K562 (cell line): ENCODE measurements at regions not wholly inside any gene's neighbourhood (a gene's known extent, or its start where the extent isn't known, plus 50 kb on each side); places are given as distances from the start of the nearest gene placed in this dataset.
A peak's percentile ranks its signal among the peaks of the same experiment; 100 is the strongest.

Experiments
- ATAC-seq: fragments of 200-7000 bp; cut with Tn5 transposase; 3 replicates; pipeline ENCODE4 v1.9.1; 2020; ENCODE audit warnings: moderate library complexity
- BruUV-seq: library from RNA; stranded (reverse); fragments of 400-500 nt; replicated peaks from 2 replicates; lab custom pipeline; 2021; lab: Mats Ljungman, UMichigan
- CTCF ChIA-PET: fragments of 300-600 bp; formaldehyde crosslinking; extraction: SDS; loops from one replicate; lab custom pipeline; 2021; ENCODE audit warnings: low intra/inter-chr PET ratio; lab: Yijun Ruan, JAX
- POLR2A ChIA-PET: fragments of 300-600, 350-650 bp; sonication (Branson Sonifier 250); formaldehyde crosslinking; extraction: SDS; loops from one replicate; lab custom pipeline; 2021; ENCODE audit warnings: antibody characterized with exemption, inconsistent platforms; lab: Yijun Ruan, JAX
- DNase-seq, 4 experiments: peaks; one replicate each; pipeline versions ENCODE4 v3.0.0 to v3.0.0-alpha.2; 2011 to 2018; ENCODE audit warnings: low spot score in 3 of 4, mixed read lengths in 3 of 4; ENCODE audit errors: extremely low read depth in 1 of 4
- FAIRE-seq: peaks from 2 replicates; lab custom pipeline; 2011; peaks lifted over from hg19 to GRCh38; lab: Jason Lieb, UNC
- H2AFZ ChIP-seq: 2 replicates; pipeline ENCODE4 v1.6.0; 2011; ENCODE audit warnings: low read depth, low read length, control low read depth, inconsistent platforms
- H3K27ac ChIP-seq: fragments of 200-600 bp; 3 replicates; pipeline ENCODE4 v1.8.0; 2011; ENCODE audit warnings: low read depth, mild to moderate bottlenecking, control low read depth, inconsistent platforms, low read length, moderate library complexity, mixed read lengths; ENCODE audit errors: extremely low read depth
- H3K27me3 ChIP-seq, 2 experiments: fragments of 300-600 bp in 1 of 2; 2 replicates in 1 of 2; 3 replicates in 1 of 2; pipeline versions ENCODE4 v1.6.0 to v1.8.0; 2011; ENCODE audit warnings: inconsistent platforms in 2 of 2, low read length in 2 of 2, mild to moderate bottlenecking in 1 of 2, mixed read lengths in 1 of 2, moderate library complexity in 1 of 2; ENCODE audit not compliant: control insufficient read depth in 2 of 2, insufficient read depth in 2 of 2
- H3K36me3 ChIP-seq: fragments of 300-600 bp; 3 replicates; pipeline ENCODE4 v1.8.0; 2011; ENCODE audit warnings: mild to moderate bottlenecking, low read length, inconsistent platforms; ENCODE audit not compliant: control insufficient read depth, insufficient read depth
- H3K4me1 ChIP-seq, 2 experiments: fragments of 200-600 bp in 1 of 2; replicated peaks in 1 of 2; 2 replicates in 1 of 2; 3 replicates in 1 of 2; pipeline versions ENCODE4 v1.5.1 to v1.8.0; 2011; ENCODE audit warnings: inconsistent platforms in 2 of 2, low read length in 2 of 2, mild to moderate bottlenecking in 1 of 2, mixed read lengths in 1 of 2, moderate library complexity in 1 of 2; ENCODE audit not compliant: control insufficient read depth in 2 of 2, insufficient read depth in 2 of 2
- H3K4me2 ChIP-seq: 2 replicates; pipeline ENCODE4 v1.6.1; 2011; ENCODE audit warnings: low read length, control low read depth, inconsistent platforms, mixed read lengths; ENCODE audit not compliant: insufficient read depth
- H3K4me3 ChIP-seq: fragments of 200-600 bp; sonication (generic), shearing (Covaris generic); 2 replicates; pipeline ENCODE4 v1.5.1; 2016; ENCODE audit warnings: control low read depth, inconsistent platforms
- H3K79me2 ChIP-seq: fragments of 200-600 bp; 3 replicates; pipeline ENCODE4 v1.8.0; 2011; ENCODE audit warnings: low read length, inconsistent platforms; ENCODE audit not compliant: control insufficient read depth, insufficient read depth
- H3K9ac ChIP-seq, 2 experiments: 2 replicates each; pipeline versions ENCODE4 v1.6.0 to v1.6.1; 2011; ENCODE audit warnings: low read depth in 2 of 2, low read length in 2 of 2, control low read depth in 1 of 2, inconsistent platforms in 1 of 2, mild to moderate bottlenecking in 1 of 2, mixed read lengths in 1 of 2; ENCODE audit not compliant: insufficient read depth in 1 of 2
- H3K9me1 ChIP-seq: one replicate; pipeline ENCODE4 v1.6.0; 2011; ENCODE audit warnings: inconsistent platforms, mild to moderate bottlenecking, low read length, moderate library complexity; ENCODE audit not compliant: control insufficient read depth, insufficient read depth
- H3K9me3 ChIP-seq: replicated peaks from 2 replicates; pipeline ENCODE4 v1.5.1; 2011; ENCODE audit warnings: low read depth, low read length, inconsistent platforms; ENCODE audit not compliant: control insufficient read depth, insufficient read depth
- H4K20me1 ChIP-seq: replicated peaks from 2 replicates; pipeline ENCODE4 v1.6.1; 2011; ENCODE audit warnings: low read length, inconsistent platforms, mixed read lengths; ENCODE audit not compliant: control insufficient read depth, insufficient read depth
- KLF13 ChIP-seq: fragments of 450-650 bp; IDR thresholded peaks from 2 replicates; pipeline ENCODE4 v1.6.1; 2016; ENCODE audit warnings: missing genetic modification characterization, low read depth, mild to moderate bottlenecking, missing compliant biosample characterization, moderate library complexity, borderline replicate concordance
- NBN ChIP-seq: fragments of 450-650 bp; IDR thresholded peaks from 2 replicates; pipeline ENCODE4 v1.6.1; 2016; ENCODE audit warnings: low read depth, mild to moderate bottlenecking
- NELFE ChIP-seq: IDR thresholded peaks from 2 replicates; pipeline ENCODE4 v1.6.1; 2011; ENCODE audit warnings: mild to moderate bottlenecking; ENCODE audit not compliant: insufficient read depth, insufficient read length
- NFIC ChIP-seq: fragments of 450-650 bp; IDR thresholded peaks from 2 replicates; pipeline ENCODE4 v1.6.1; 2017; ENCODE audit warnings: mild to moderate bottlenecking, inconsistent platforms
- NFIX ChIP-seq: fragments of 250-450 bp; sonication (Bioruptor Pico); IDR thresholded peaks from 2 replicates; pipeline ENCODE4 v1.4.0; 2020; ENCODE audit warnings: low read depth, mild to moderate bottlenecking, moderate library complexity
- RCOR1 ChIP-seq, 2 experiments: IDR thresholded peaks; 2 replicates each; pipeline ENCODE4 v1.6.1; 2012; ENCODE audit warnings: low read depth in 2 of 2, low read length in 2 of 2, borderline replicate concordance in 1 of 2, improper control_type of control experiment in 1 of 2
- ZNF354B ChIP-seq: fragments of 250-450 bp; sonication (Bioruptor Pico); IDR thresholded peaks from 2 replicates; pipeline ENCODE4 v1.4.0; 2020
- ZNF766 ChIP-seq: fragments of 200-800 bp; sonication (Bioruptor generic); conservative IDR thresholded peaks from 2 replicates; pipeline ENCODE4 v1.6.1; 2016; ENCODE audit warnings: missing genetic modification characterization, missing compliant biosample characterization
- WGBS: fragments of 100-300 bp; shearing (Covaris generic); methylation state at CpG from one replicate; pipeline ENCODE4 v1.1.6; 2016; ENCODE audit warnings: low coverage, mixed read lengths; ENCODE audit not compliant: insufficient coverage; ENCODE audit errors: missing lambda C conversion rate; 5-methylcytosine and 5-hydroxymethylcytosine counted together
- in situ Hi-C: fragments of 300-500 bp; cut with MboI; formaldehyde crosslinking; loops from 4 replicates; pipeline ENCODE4 v1.15.0; 2018; ENCODE audit warnings: inconsistent platforms, mixed read lengths
- intact Hi-C: fragments of 100-400 bp; cut with micrococcal nuclease; formaldehyde crosslinking; loops from 2 replicates; pipeline ENCODE4 v1.14.2; 2022
- TF ChIP-seq, protein P1 (sequence below), 2 experiments: IDR thresholded peaks; 2 replicates each; pipeline ENCODE4 v1.6.1; 2011; ENCODE audit warnings: borderline replicate concordance in 1 of 2, control low read depth in 1 of 2, low read depth in 1 of 2, low read length in 1 of 2, mild to moderate bottlenecking in 1 of 2, mixed read lengths in 1 of 2, moderate library complexity in 1 of 2; ENCODE audit not compliant: insufficient read depth in 1 of 2, insufficient read length in 1 of 2, poor library complexity in 1 of 2, severe bottlenecking in 1 of 2; ENCODE audit errors: extremely low read depth in 1 of 2
- TF ChIP-seq, protein P2 (sequence below): fragments of 450-650 bp; IDR thresholded peaks from 2 replicates; pipeline ENCODE4 v1.6.1; 2017; ENCODE audit warnings: mild to moderate bottlenecking, moderate library complexity

DNA sequence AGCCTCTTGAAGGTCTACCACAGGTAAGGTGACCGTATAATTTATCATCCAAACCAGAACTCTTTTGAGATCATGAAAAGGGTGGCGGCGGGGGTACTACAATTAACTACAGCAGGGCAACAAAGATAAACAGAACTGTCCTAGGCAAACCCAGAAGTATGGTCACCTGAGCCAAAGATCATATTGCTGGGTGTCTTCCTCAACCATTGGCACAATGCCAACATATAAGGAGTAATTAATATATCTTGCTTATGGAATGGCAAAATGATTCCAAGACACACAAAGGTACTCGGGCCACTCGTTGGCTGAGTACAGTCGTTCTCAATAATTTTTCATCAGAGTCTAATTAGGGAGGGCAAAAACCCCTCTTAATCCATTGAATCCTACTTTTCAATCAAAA lies 273.3 kb downstream of the QDPR start:
- no peak for TF ChIP-seq ZNF766 (CRISPR knock-in tag)
- peak; percentile 87 for TF ChIP-seq NFIC
- TF ChIP-seq NELFE, result no peak
- no peak for TF ChIP-seq RCOR1 (IDR thresholded peaks at IDR 0.05; ENCODE audit: borderline replicate concordance in 1 of 2, low read depth in 2 of 2, low read length in 2 of 2)
- no peak for TF ChIP-seq NBN
- TF ChIP-seq, protein P1, sequence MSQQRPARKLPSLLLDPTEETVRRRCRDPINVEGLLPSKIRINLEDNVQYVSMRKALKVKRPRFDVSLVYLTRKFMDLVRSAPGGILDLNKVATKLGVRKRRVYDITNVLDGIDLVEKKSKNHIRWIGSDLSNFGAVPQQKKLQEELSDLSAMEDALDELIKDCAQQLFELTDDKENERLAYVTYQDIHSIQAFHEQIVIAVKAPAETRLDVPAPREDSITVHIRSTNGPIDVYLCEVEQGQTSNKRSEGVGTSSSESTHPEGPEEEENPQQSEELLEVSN (IDR thresholded peaks at IDR 0.05; ENCODE audit: borderline replicate concordance in 1 of 2, extremely low read depth in 1 of 2, insufficient read depth in 1 of 2, insufficient read length in 1 of 2, low read depth in 1 of 2, low read length in 1 of 2, poor library complexity in 1 of 2, severe bottlenecking in 1 of 2), result no peak
- TF ChIP-seq NFIX (CRISPR knock-in tag), result peak; percentile 80
- no peak for TF ChIP-seq ZNF354B (CRISPR knock-in tag)
- no peak for TF ChIP-seq KLF13 (tag)
- TF ChIP-seq, protein P2, sequence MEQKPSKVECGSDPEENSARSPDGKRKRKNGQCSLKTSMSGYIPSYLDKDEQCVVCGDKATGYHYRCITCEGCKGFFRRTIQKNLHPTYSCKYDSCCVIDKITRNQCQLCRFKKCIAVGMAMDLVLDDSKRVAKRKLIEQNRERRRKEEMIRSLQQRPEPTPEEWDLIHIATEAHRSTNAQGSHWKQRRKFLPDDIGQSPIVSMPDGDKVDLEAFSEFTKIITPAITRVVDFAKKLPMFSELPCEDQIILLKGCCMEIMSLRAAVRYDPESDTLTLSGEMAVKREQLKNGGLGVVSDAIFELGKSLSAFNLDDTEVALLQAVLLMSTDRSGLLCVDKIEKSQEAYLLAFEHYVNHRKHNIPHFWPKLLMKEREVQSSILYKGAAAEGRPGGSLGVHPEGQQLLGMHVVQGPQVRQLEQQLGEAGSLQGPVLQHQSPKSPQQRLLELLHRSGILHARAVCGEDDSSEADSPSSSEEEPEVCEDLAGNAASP, result no peak
- Histone ChIP-seq H3K4me2 (no peak overlapping the region), H2AFZ (no peak overlapping the region), H3K27me3 (no peaks in the 10 kb centered on the region; a peak in 1 of 5 replicates), H3K9me1 (no peaks in the 10 kb centered on the region), H3K4me1 (no peaks in the 10 kb centered on the region), H3K36me3 (no peaks in the 10 kb centered on the region), H3K4me3 (no peak overlapping the region), H4K20me1 (no peaks in the 10 kb centered on the region), H3K9me3 (no peaks in the 10 kb centered on the region), H3K79me2 (no peaks in the 10 kb centered on the region), H3K27ac (no peak overlapping the region), H3K9ac (no peak overlapping the region)
- ATAC-seq (no peak), FAIRE-seq (no peak), DNase-seq (no peak)
- ChIA-PET CTCF (no interaction called here), POLR2A (no interaction called here)
- in situ Hi-C loops (no loop called here), intact Hi-C loops (no loop called here)
- 2% methylated on average over 6 of the region's 6 CpGs for WGBS
- BruUV-seq, result no TSS peak
